Ectodermal cell (in vitro differentiated cells): ENCODE measurements at regions not wholly inside any gene's neighbourhood (a gene's known extent, or its start where the extent isn't known, plus 50 kb on each side); places are given as distances from the start of the nearest gene placed in this dataset.

Experiments used
- H3K27ac ChIP-seq: 2 replicates; pipeline ENCODE4 v1.7.0; 2013; ENCODE audit warnings: mild to moderate bottlenecking, low read depth, low read length; ENCODE audit not compliant: insufficient read depth, poor library complexity, severe bottlenecking
- H3K27me3 ChIP-seq: 2 replicates; pipeline ENCODE4 v1.7.0; 2013; ENCODE audit warnings: mild to moderate bottlenecking, low read length; ENCODE audit not compliant: insufficient read depth, control insufficient read depth, poor library complexity, severe bottlenecking
- H3K36me3 ChIP-seq: one replicate; pipeline ENCODE4 v1.7.0; 2013; ENCODE audit warnings: low read length; ENCODE audit not compliant: control insufficient read depth, insufficient read depth
- H3K4me1 ChIP-seq: one replicate; pipeline ENCODE4 v1.7.0; 2013; ENCODE audit warnings: low read length; ENCODE audit not compliant: control insufficient read depth, insufficient read depth
- H3K4me3 ChIP-seq: 2 replicates; pipeline ENCODE4 v1.7.0; 2013; ENCODE audit warnings: low read depth, low read length, control low read depth; ENCODE audit not compliant: insufficient read depth
- H3K9me3 ChIP-seq: 2 replicates; pipeline ENCODE4 v1.7.0; 2013; ENCODE audit warnings: mild to moderate bottlenecking, low read length, moderate library complexity; ENCODE audit not compliant: control insufficient read depth
- WGBS, 2 experiments: methylation state at CpG; one replicate each; pipeline ENCODE4 v1.1.7; 2013; ENCODE audit warnings: missing lambda C conversion rate in 2 of 2; 5-methylcytosine and 5-hydroxymethylcytosine counted together

DNA sequence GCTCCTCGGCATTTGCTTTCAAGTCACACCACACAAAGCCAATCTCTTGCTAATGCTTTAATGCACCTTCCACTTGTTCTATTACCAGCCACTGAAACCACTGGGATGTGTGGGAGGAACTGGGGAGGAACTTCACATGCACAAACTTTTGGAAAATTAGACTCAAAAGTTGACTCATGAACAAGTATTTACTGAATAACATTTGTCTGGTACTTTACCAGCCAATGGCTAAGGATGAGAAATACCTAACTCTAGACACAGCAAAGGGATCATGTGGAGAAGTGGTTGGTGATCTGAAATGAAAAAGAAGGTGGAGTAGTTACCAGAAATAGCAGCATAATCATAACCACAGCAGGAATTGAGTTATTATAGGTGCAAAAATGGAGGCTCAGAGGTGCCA, 554.0 kb upstream of the NOX3 start:
- Histone ChIP-seq H3K4me3 (no peak overlapping the region), H3K27me3 (no peaks in the 10 kb centered on the region), H3K27ac (no peak overlapping the region), H3K9me3 (no peaks in the 10 kb centered on the region), H3K36me3 (no peaks in the 10 kb centered on the region), H3K4me1 (no peaks in the 10 kb centered on the region)
- WGBS, 2 experiments, result 88% methylated on average over 1 of the region's 1 CpG; no CpG with 5 or more reads in 1 of the 2 experiments

DNA sequence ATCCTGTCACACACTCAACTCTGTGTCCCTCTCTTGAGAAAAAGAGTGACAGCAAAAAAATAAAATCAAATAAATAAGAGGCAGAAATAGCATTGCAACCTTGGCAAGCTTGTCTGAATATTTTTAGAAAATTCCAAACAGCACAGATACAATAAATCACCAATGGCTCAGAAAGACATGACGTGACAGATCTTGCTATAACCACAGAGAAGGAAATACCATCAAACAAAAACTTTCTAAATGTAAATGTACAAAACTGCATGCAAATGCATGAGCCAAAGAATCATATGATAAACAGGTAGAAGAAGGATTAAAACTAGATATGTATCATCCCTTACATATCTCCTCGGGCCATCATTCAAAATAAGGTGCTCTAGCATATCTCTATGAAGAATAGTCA, 549.2 kb upstream of the NOX3 start:
- H3K4me1 ChIP-seq, result no peaks in the 10 kb centered on the region
- no peaks in the 10 kb centered on the region for H3K9me3 ChIP-seq
- H3K27ac ChIP-seq, result no peak overlapping the region
- no peaks in the 10 kb centered on the region for H3K27me3 ChIP-seq
- WGBS, 2 experiments, result 84 to 100% methylated on average over 1 to 2 of the region's 2 CpGs
- H3K4me3 ChIP-seq, result no peak overlapping the region
- H3K36me3 ChIP-seq, result no peaks in the 10 kb centered on the region

DNA sequence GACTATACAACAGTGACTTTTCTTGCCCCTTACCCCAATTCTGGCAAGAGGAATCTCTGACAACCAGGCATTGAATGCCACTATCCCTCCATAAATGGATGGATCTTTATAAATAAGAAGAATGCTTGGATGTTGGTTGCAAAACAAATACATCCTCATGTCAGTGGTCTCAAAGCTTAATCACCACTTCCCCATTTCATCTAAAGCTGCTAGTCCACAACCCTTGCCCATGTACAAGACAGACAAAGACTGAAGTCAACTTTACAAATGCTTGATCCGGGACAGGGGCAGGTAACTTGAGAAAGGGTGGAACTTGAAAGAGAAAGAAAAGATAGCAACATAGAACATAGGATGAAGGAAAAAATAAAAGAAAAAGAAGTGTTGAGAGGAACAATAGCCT, 540.5 kb upstream of the NOX3 start:
- H3K36me3 ChIP-seq, result no peaks in the 10 kb centered on the region
- H3K4me3 ChIP-seq, result no peak overlapping the region
- H3K4me1 ChIP-seq, result no peaks in the 10 kb centered on the region
- no peaks in the 10 kb centered on the region for H3K27me3 ChIP-seq
- WGBS, 2 experiments, result 100% methylated on average over 1 of the region's 1 CpG
- no peak overlapping the region for H3K27ac ChIP-seq
- H3K9me3 ChIP-seq, result no peaks in the 10 kb centered on the region

- Histone ChIP-seq H3K27me3 (no peaks in the 10 kb centered on the region), H3K4me1 (no peaks in the 10 kb centered on the region), H3K36me3 (no peaks in the 10 kb centered on the region), H3K27ac (no peak overlapping the region), H3K9me3 (no peaks in the 10 kb centered on the region), H3K4me3 (no peak overlapping the region)
- WGBS, 2 experiments, result 94 to 95% methylated on average over 3 to 4 of the region's 4 CpGs
Observed at GRCh38 chr6:155995281-155995680, 539.6 kb upstream of the NOX3 start.

DNA sequence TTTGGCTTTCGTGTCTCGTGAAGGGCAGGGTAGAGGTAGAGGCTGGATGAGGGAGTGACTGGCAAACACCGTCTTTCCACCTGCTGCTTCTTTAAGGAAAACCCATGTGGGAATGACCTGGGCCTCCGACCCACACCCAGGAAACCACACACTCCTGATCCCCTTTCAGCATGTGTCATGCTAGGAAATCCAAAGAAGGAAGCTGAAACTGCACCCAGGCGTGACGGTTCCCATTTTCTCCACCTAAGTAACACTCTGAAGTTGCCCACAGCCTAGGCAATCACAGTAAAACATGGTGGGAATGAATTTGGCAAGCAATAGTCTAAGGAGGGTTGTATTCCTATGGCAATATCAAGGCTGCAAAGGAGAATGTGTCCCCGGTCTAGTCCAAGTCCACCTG, 538.4 kb upstream of the NOX3 start:
- Histone ChIP-seq H3K27ac (no peak overlapping the region), H3K4me3 (no peak overlapping the region), H3K9me3 (no peaks in the 10 kb centered on the region), H3K4me1 (no peaks in the 10 kb centered on the region), H3K27me3 (no peaks in the 10 kb centered on the region), H3K36me3 (no peaks in the 10 kb centered on the region)
- 94 to 96% methylated on average over 7 of the region's 7 CpGs for WGBS, 2 experiments

DNA sequence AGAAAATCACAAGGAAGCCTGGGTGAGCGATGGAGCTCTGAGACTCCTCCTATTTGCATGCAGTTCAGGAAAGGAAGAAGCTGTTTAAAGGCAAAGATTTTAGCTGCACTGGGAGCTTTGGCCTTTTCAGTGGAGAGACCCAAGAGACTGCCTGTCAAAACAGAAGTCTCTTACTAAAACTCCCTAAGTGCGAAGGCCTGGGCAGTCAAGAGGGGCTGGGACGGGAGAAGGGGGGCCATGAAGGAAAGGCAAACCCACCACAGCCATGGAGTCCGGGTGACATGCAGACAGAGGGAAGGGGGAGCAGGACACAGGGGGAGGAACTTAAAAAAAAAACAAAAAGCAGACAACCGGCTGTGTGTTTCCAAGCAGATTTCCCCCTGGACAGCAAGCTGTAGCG, 537.6 kb upstream of the NOX3 start:
- Histone ChIP-seq H3K36me3 (no peaks in the 10 kb centered on the region), H3K4me1 (no peaks in the 10 kb centered on the region), H3K27ac (no peak overlapping the region), H3K27me3 (no peaks in the 10 kb centered on the region), H3K9me3 (no peaks in the 10 kb centered on the region), H3K4me3 (no peak overlapping the region)
- 85 to 86% methylated on average over 6 of the region's 6 CpGs for WGBS, 2 experiments

GRCh38 chr6:155985660-155986138, 530.1 kb upstream of the NOX3 start:
- no peaks in the 10 kb centered on the region for H3K27me3 ChIP-seq
- H3K9me3 ChIP-seq, result no peaks in the 10 kb centered on the region
- no peak overlapping the region for H3K4me3 ChIP-seq
- H3K36me3 ChIP-seq, result no peaks in the 10 kb centered on the region
- no peaks in the 10 kb centered on the region for H3K4me1 ChIP-seq
- H3K27ac ChIP-seq, result no peak overlapping the region
- WGBS, 2 experiments, result 93 to 98% methylated on average over 3 of the region's 3 CpGs

DNA sequence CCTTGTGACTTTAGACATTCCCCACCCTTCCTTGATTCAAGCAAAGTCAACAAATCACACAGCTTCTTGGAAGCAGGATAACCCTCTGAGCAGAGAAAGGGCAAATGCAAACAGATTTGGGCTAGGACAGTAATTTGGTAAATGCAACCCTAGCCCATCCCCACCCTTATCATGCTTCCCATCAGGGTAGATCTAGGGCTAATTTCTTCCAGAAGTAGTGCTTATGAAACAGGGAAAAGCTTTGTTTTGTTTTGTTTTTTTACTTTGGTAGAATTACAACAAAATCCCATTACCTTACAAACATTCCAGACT, 525.1 kb upstream of the NOX3 start:
- H3K27me3 ChIP-seq, result no peaks in the 10 kb centered on the region
- no peak overlapping the region for H3K4me3 ChIP-seq
- no peaks in the 10 kb centered on the region for H3K9me3 ChIP-seq
- no peaks in the 10 kb centered on the region for H3K36me3 ChIP-seq
- no peak overlapping the region for H3K27ac ChIP-seq
- no peaks in the 10 kb centered on the region for H3K4me1 ChIP-seq

- Histone ChIP-seq H3K4me1 (no peaks in the 10 kb centered on the region), H3K27me3 (no peaks in the 10 kb centered on the region), H3K27ac (no peak overlapping the region), H3K36me3 (no peaks in the 10 kb centered on the region), H3K9me3 (no peaks in the 10 kb centered on the region), H3K4me3 (no peak overlapping the region)
- 91 to 98% methylated on average over 5 of the region's 5 CpGs for WGBS, 2 experiments
Observed at GRCh38 chr6:155980014-155980767, 524.6 kb upstream of the NOX3 start.

DNA sequence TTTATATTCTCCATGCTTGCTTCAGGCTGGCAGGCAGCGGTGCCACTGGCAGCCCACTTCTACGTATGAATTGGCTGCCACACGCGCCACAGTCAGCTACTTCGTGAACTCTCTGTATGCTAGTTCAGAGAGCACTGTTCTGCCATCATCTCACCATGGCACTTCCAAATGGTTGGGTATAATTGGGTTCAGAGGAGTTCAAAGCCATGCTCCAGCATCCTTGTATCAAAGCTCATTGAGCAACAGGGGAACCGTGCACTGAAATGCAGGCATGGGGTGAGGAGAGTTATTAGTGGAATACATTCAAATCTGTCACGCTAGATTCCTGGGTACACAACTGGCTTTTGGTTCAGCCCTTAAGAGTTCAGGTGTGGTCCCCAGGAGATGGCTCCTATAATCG, 519.9 kb upstream of the NOX3 start:
- Histone ChIP-seq H3K36me3 (no peaks in the 10 kb centered on the region), H3K27ac (no peak overlapping the region), H3K9me3 (no peaks in the 10 kb centered on the region), H3K4me3 (no peak overlapping the region), H3K4me1 (no peaks in the 10 kb centered on the region), H3K27me3 (no peaks in the 10 kb centered on the region)
- 95 to 97% methylated on average over 8 of the region's 8 CpGs for WGBS, 2 experiments
